ENCODE measurements at regions not wholly inside any gene's neighbourhood (a gene's known extent, or its start where the extent isn't known, plus 50 kb on each side); places are given as distances from the start of the nearest gene placed in this dataset.

- no peak for TF ChIP-seq ZNF331 (CRISPR knock-in tag; IDR thresholded peaks at IDR 0.05; ENCODE audit: low read depth)
Measured at GRCh38 chr2:133666621-133667020, 98.4 kb upstream of the NCKAP5 start (continued).

GRCh38 chr2:133667085-133667484 is 98.8 kb upstream of the NCKAP5 start:
- no peaks in the 10 kb centered on the region for H3K36me3 ChIP-seq (ENCODE audit: insufficient read depth)
- DNase-seq (ENCODE audit: low spot score) (no peak), ATAC-seq (no peak)
- no peak overlapping the region; the same call in 1 of the 2 replicates for H2AFZ ChIP-seq
- H3K79me2 ChIP-seq (replicated peaks; ENCODE audit: insufficient read depth): no peaks in the 10 kb centered on the region
- TF ChIP-seq, protein P1, sequence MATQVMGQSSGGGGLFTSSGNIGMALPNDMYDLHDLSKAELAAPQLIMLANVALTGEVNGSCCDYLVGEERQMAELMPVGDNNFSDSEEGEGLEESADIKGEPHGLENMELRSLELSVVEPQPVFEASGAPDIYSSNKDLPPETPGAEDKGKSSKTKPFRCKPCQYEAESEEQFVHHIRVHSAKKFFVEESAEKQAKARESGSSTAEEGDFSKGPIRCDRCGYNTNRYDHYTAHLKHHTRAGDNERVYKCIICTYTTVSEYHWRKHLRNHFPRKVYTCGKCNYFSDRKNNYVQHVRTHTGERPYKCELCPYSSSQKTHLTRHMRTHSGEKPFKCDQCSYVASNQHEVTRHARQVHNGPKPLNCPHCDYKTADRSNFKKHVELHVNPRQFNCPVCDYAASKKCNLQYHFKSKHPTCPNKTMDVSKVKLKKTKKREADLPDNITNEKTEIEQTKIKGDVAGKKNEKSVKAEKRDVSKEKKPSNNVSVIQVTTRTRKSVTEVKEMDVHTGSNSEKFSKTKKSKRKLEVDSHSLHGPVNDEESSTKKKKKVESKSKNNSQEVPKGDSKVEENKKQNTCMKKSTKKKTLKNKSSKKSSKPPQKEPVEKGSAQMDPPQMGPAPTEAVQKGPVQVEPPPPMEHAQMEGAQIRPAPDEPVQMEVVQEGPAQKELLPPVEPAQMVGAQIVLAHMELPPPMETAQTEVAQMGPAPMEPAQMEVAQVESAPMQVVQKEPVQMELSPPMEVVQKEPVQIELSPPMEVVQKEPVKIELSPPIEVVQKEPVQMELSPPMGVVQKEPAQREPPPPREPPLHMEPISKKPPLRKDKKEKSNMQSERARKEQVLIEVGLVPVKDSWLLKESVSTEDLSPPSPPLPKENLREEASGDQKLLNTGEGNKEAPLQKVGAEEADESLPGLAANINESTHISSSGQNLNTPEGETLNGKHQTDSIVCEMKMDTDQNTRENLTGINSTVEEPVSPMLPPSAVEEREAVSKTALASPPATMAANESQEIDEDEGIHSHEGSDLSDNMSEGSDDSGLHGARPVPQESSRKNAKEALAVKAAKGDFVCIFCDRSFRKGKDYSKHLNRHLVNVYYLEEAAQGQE (IDR thresholded peaks at IDR 0.05; ENCODE audit: unreplicated experiment): no peak
- no peak for TF ChIP-seq EZH2 (IDR thresholded peaks at IDR 0.05; ENCODE audit: low read depth, unreplicated experiment)
- no peak for TF ChIP-seq EZH2phosphoT487 (IDR thresholded peaks at IDR 0.05; ENCODE audit: unreplicated experiment)
- TF ChIP-seq NANOG (IDR thresholded peaks at IDR 0.05; ENCODE audit: borderline replicate concordance): no peak
- TF ChIP-seq, protein P2, sequence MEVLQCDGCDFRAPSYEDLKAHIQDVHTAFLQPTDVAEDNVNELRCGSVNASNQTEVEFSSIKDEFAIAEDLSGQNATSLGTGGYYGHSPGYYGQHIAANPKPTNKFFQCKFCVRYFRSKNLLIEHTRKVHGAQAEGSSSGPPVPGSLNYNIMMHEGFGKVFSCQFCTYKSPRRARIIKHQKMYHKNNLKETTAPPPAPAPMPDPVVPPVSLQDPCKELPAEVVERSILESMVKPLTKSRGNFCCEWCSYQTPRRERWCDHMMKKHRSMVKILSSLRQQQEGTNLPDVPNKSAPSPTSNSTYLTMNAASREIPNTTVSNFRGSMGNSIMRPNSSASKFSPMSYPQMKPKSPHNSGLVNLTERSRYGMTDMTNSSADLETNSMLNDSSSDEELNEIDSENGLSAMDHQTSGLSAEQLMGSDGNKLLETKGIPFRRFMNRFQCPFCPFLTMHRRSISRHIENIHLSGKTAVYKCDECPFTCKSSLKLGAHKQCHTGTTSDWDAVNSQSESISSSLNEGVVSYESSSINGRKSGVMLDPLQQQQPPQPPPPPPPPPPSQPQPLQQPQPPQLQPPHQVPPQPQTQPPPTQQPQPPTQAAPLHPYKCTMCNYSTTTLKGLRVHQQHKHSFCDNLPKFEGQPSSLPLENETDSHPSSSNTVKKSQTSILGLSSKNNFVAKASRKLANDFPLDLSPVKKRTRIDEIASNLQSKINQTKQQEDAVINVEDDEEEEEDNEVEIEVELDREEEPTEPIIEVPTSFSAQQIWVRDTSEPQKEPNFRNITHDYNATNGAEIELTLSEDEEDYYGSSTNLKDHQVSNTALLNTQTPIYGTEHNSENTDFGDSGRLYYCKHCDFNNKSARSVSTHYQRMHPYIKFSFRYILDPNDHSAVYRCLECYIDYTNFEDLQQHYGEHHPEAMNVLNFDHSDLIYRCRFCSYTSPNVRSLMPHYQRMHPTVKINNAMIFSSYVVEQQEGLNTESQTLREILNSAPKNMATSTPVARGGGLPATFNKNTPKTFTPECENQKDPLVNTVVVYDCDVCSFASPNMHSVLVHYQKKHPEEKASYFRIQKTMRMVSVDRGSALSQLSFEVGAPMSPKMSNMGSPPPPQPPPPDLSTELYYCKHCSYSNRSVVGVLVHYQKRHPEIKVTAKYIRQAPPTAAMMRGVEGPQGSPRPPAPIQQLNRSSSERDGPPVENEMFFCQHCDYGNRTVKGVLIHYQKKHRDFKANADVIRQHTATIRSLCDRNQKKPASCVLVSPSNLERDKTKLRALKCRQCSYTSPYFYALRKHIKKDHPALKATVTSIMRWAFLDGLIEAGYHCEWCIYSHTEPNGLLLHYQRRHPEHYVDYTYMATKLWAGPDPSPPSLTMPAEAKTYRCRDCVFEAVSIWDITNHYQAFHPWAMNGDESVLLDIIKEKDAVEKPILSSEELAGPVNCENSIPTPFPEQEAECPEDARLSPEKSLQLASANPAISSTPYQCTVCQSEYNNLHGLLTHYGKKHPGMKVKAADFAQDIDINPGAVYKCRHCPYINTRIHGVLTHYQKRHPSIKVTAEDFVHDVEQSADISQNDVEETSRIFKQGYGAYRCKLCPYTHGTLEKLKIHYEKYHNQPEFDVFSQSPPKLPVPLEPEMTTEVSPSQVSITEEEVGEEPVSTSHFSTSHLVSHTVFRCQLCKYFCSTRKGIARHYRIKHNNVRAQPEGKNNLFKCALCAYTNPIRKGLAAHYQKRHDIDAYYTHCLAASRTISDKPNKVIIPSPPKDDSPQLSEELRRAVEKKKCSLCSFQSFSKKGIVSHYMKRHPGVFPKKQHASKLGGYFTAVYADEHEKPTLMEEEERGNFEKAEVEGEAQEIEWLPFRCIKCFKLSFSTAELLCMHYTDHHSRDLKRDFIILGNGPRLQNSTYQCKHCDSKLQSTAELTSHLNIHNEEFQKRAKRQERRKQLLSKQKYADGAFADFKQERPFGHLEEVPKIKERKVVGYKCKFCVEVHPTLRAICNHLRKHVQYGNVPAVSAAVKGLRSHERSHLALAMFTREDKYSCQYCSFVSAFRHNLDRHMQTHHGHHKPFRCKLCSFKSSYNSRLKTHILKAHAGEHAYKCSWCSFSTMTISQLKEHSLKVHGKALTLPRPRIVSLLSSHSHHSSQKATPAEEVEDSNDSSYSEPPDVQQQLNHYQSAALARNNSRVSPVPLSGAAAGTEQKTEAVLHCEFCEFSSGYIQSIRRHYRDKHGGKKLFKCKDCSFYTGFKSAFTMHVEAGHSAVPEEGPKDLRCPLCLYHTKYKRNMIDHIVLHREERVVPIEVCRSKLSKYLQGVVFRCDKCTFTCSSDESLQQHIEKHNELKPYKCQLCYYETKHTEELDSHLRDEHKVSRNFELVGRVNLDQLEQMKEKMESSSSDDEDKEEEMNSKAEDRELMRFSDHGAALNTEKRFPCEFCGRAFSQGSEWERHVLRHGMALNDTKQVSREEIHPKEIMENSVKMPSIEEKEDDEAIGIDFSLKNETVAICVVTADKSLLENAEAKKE (CRISPR knock-in tag; IDR thresholded peaks at IDR 0.05): no peak
- no peak for TF ChIP-seq POLR2AphosphoS5 (IDR thresholded peaks at IDR 0.05; ENCODE audit: low read depth)
- no peak for TF ChIP-seq ZNF114 (CRISPR knock-in tag; IDR thresholded peaks at IDR 0.05)
- H3F3A ChIP-seq (replicated peaks; ENCODE audit: low read depth): no peaks in the 10 kb centered on the region
- H4K20me1 ChIP-seq (replicated peaks; ENCODE audit: insufficient read depth): no peaks in the 10 kb centered on the region
- H3K4me1 ChIP-seq (ENCODE audit: insufficient read depth): no peaks in the 10 kb centered on the region
- Mint-ChIP-seq H3K27ac (no peak overlapping the region), H3K4me3 (no peak overlapping the region), H3K4me1 (no peaks in the 10 kb centered on the region), H3K9me3 (no peaks in the 10 kb centered on the region), H3K36me3 (ENCODE audit: low read depth) (no peaks in the 10 kb centered on the region), H3K27me3 (ENCODE audit: insufficient read depth, low read depth, poor library complexity) (peaks cover 2% of the 10 kb centered on the region)
- H3K9me2 ChIP-seq (ENCODE audit: insufficient read depth): peaks cover 12% of the 10 kb centered on the region; the same call in 1 of the 2 replicates
- H3K27me3 ChIP-seq (ENCODE audit: insufficient read depth): no peaks in the 10 kb centered on the region
- H3K27ac ChIP-seq (ENCODE audit: low read depth): no peak overlapping the region
- no peak overlapping the region for H3K4me3 ChIP-seq
- H3K4me2 ChIP-seq: no peak overlapping the region

All from GM23338 (cell line).